NCI-H1417 treated with DMSO at 0.1 percent for 48 hours (cell line): ENCODE measurements at regions not wholly inside any gene's neighbourhood (a gene's known extent, or its start where the extent isn't known, plus 50 kb on each side); places are given as distances from the start of the nearest gene placed in this dataset.

Source experiments
- DNase-seq: peaks from one replicate; lab custom pipeline; 2025; lab: John Stamatoyannopoulos, UW

DNA sequence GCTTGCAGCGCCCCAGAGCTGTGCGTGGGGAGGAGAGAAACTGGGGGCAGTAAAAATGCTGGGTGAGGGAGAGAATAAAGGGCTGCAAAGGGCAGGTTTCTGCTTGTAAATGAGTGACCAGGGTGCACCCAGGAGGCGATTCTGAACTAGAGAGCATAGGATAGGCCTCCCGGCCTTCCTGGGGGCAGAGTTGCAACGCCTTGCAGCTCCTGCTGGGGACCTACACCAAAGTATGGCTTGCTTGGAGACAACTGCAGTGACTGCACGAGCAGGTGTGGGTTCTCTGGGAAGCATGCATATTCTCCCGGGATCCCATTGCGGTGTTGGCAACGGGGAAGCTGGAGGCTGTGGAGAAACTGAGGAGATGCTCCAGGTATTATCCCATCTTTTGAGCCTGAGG, 111.6 kb upstream of the SPACA1 start:
- DNase-seq = no peak

GRCh38 chr6:87935196-87935595, 112.4 kb upstream of the SPACA1 start:
- DNase-seq = no peak

GRCh38 chr6:87932361-87932760, 115.3 kb upstream of the SPACA1 start:
- DNase-seq = no peak

GRCh38 chr6:87929843-87930288, 117.8 kb upstream of the SPACA1 start:
- DNase-seq = no peak

- no peak for DNase-seq
Measured at GRCh38 chr6:87926687-87927086, 121.0 kb upstream of the SPACA1 start.

GRCh38 chr6:87926072-87926471, 121.6 kb upstream of the SPACA1 start:
- DNase-seq = no peak

GRCh38 chr6:87925373-87926060, 122.1 kb upstream of the SPACA1 start:
- no peak for DNase-seq

DNA sequence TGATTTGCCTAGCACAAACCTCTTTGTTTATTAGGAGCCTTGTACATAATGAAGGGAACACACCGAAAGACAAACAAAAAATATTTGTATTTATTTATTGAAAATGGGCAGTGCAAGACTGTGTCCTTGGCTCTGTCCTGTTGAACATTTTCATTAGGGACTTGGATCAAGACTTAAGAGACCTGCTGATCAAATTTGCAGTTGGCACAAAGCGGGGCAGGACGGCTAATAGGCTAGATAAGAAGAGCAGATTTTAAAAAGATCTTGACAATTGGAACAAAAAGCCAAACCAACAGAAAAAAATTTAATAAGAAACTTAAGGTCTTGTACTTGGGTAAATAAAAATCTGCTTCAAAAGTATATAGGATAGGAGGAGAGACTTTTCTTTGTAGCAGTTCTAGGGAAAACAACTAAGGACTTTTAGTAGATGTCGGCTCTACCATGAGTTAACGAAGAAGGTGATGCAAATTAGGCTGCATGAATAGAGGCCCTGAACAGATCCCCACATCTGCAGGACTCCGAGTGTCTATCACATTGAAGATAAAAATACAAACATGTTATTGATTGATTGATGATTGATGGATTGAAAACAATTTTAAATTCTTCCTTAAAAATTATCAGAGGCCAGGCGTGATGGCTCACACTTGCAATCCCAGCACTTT, 124.1 kb upstream of the SPACA1 start:
- no peak for DNase-seq

DNA sequence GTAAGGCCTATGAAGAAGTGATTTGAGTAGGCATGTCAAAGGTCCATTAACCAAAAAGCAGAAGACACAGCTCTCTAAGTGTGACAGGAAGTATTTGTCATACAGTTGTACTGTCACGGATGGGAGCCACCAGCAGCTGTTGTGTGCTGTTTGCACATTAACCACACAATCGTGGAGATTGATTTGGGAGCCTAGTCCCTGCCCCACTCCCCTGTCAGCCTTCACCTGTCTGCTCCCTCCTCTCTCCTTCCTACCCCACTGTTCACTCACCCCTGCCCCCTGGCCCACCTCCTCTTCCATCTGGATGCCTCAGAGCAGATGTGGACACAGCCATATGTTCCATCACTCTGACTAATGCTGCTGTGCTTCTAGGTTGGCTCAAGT, 124.7 kb upstream of the SPACA1 start:
- DNase-seq = no peak

DNA sequence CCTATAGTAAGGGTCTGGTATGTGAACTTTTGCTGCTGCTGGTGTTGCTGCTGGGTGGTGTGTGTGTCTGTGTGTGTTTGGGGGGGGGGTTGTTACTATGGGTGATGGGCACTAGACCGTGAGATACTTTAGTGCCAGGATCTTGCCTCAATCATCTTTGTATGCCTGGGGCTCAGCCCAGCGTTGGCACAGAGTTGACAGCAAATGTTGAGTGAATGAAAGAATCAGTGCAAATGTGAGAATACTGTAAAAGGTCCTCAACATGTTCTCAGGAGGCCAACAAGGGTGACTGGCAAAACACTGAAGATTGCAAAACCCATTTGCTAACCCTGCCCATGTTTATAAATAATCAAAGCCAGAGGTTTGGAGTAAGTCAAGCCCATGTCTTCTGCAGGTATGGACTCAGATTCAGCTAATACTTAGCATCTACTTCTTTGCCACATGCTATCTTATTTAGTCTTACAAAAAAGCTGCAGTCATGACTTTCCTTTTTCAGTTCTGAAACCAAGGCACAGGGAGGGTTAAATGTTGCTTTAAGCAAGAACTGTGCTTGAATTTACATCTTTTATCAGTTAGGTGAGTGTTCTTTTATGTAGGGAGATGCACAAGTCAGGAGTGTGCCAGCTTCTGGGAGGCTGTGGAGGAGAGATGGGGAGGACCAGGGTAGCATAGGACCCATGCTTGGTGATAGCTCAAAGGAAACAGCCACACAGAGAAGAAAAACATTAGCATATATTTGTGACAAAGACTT, 125.3 kb upstream of the SPACA1 start:
- DNase-seq = no peak

DNA sequence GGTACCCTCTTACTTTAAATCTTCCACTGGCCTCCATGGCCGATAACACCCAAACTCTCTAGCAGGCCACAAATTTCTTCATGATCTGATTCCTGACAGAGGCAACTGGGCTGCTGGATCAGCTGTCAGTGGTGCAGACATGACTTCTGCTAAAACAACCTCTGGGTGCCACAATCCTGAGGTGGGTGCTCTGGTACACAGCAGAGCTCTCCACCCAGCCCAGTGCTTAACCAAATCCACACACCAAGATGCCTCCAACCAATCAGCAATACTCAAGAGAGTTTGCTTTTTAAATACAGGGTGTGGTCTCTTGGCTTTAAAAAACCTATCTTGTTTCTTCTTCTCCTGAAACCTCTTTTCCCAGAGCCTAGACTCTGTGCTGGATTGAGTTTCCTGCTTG, 126.6 kb upstream of the SPACA1 start:
- no peak for DNase-seq

GRCh38 chr6:87920245-87920644, 127.4 kb upstream of the SPACA1 start:
- DNase-seq = no peak

- no peak for DNase-seq
Measured at GRCh38 chr6:87919416-87919815, 128.2 kb upstream of the SPACA1 start.

DNA sequence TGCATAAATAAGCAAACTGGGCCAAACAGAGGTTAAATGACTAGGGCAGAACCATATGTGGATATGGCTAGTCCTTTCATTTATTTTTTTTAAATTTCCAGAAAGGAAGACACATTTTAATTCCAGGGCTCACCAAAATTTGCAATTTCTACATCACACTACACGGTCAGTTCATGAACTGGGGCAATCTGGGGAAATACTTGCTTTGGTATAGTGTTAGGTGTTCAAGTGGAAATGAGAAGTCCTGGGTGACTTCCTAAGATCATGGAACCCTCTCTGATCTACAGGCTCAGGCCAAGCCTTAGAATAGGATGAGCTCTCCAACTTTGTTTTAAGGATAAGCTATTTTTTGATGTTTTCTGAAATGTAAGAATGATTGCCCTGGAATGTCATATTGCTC, 128.6 kb upstream of the SPACA1 start:
- no peak for DNase-seq

- DNase-seq = no peak
Measured at GRCh38 chr6:87918461-87918941, 129.1 kb upstream of the SPACA1 start.

DNA sequence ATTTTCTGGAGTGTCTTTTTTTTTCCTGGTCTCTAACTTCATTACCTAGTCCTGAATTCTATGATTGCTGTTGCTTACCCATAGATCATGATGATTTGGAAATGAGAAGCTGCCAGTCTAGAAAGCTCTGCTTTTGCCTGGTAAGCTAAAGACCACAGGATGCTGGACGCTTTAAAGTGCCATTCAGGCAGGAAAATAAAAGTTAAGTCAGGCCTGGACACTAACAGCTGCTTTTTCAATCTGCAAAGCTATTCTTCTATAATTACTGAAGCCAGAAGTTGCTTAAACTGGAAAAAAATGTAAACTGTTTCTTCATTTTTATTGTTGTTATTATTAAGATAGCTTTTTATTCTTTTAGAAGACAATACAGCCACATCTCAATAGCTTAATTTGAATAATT, 129.8 kb upstream of the SPACA1 start:
- DNase-seq = no peak

DNA sequence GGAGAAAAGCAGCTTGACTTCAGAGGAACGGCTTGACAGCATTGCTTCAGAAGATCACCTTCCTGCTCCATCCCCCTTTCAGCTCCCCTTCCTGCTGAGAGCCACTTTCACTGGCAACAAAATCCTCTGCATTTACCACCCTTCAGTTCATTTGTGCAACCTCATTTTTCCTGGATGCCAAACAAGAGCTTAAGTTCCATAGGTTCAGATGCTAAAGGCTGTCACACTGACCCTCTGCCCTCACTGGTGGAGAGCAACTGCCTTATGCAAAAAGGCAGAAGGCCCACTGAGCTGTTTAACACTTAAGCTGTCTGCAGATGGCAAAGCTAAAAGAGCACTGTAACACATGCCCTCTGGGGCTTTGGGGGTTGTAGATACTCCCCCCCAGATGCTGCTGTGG, 131.2 kb upstream of the SPACA1 start:
- DNase-seq = no peak

- DNase-seq = no peak
Measured at GRCh38 chr6:87914637-87915395, 132.8 kb upstream of the SPACA1 start.

- no peak for DNase-seq
Measured at GRCh38 chr6:87913974-87914373, 133.7 kb upstream of the SPACA1 start.

GRCh38 chr6:87912102-87912501, 135.5 kb upstream of the SPACA1 start:
- DNase-seq = no peak

DNA sequence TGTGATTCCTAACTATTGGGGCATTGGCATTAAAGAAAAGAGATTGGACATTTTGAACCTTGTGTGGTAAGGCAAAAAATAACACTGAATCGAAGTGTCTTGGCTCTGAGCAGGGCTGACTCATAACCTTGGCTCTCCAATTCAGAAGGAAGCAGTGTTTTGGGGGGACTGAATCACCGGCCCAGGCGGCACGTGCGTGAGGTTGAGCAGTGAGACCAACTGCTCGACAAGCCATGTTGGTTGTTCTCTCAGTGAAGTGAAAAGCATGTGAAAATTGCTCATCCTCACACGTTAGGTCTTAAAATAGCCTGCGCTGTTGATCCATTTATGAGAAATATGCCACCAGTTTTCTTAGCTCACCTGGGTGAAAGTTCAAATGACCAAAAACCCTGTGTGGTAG, 137.8 kb upstream of the SPACA1 start:
- DNase-seq = no peak
